OCI-LY1 (cell line): ENCODE measurements at regions not wholly inside any gene's neighbourhood (a gene's known extent, or its start where the extent isn't known, plus 50 kb on each side); places are given as distances from the start of the nearest gene placed in this dataset.

Source experiments
- EZH2 ChIP-seq: fragments of 200-600 bp; sonication (generic), shearing (Covaris generic); IDR thresholded peaks from 2 replicates; pipeline ENCODE4 v1.8.0; 2017; ENCODE audit warnings: borderline replicate concordance, mixed run types, mild to moderate bottlenecking, antibody characterized with exemption, low read length, moderate library complexity, mixed read lengths
- TF ChIP-seq, protein P1 (sequence below): fragments of 200-600 bp; sonication (generic), shearing (Covaris generic); IDR thresholded peaks from 2 replicates; pipeline ENCODE4 v1.5.1; 2017; ENCODE audit warnings: mild to moderate bottlenecking, antibody characterized with exemption, low read length, moderate library complexity, mixed read lengths

DNA sequence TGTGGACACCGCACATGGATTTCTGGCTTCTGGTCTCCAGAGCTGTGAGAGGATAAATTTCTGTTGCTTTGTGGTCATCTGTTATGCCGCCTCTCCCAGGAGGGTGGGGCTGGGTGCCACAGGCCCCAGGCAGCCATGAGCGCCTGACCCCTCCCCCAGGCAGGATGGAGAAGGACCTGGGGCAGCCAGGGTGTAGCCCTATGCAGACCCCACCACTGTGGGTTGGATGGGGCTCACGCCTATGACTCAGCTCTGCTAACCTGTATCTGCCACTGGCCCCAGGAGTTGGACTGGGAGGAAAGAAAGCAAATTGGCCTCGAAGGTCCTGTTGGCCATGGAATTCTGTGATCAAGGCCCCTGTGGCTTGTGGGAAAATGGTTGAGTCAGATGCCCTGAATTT lies 1351.1 kb downstream of the BRD1 start:
- TF ChIP-seq, protein P1, sequence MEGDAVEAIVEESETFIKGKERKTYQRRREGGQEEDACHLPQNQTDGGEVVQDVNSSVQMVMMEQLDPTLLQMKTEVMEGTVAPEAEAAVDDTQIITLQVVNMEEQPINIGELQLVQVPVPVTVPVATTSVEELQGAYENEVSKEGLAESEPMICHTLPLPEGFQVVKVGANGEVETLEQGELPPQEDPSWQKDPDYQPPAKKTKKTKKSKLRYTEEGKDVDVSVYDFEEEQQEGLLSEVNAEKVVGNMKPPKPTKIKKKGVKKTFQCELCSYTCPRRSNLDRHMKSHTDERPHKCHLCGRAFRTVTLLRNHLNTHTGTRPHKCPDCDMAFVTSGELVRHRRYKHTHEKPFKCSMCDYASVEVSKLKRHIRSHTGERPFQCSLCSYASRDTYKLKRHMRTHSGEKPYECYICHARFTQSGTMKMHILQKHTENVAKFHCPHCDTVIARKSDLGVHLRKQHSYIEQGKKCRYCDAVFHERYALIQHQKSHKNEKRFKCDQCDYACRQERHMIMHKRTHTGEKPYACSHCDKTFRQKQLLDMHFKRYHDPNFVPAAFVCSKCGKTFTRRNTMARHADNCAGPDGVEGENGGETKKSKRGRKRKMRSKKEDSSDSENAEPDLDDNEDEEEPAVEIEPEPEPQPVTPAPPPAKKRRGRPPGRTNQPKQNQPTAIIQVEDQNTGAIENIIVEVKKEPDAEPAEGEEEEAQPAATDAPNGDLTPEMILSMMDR, result no peak
- no peak for TF ChIP-seq EZH2
